HepG2 (cell line): ENCODE measurements at regions not wholly inside any gene's neighbourhood (a gene's known extent, or its start where the extent isn't known, plus 50 kb on each side); places are given as distances from the start of the nearest gene placed in this dataset.

ENCODE experiments used
- ATAC-seq: fragments of 200-7000 bp; cut with Tn5 transposase; 3 replicates; pipeline ENCODE4 v1.9.1; 2020; ENCODE audit warnings: mild to moderate bottlenecking, moderate library complexity
- BruUV-seq: library from RNA; stranded (reverse); fragments of 400-500 nt; replicated peaks from 2 replicates; lab custom pipeline; 2021; lab: Mats Ljungman, UMichigan
- CTCF ChIA-PET: fragments of 300-600 bp; formaldehyde crosslinking; extraction: SDS; loops from one replicate; lab custom pipeline; 2021; ENCODE audit warnings: low total read pairs, inconsistent platforms, low intra/inter-chr PET ratio; lab: Yijun Ruan, JAX
- POLR2A ChIA-PET: fragments of 350-600 bp; sonication (Branson Sonifier 250); formaldehyde crosslinking; loops from one replicate; lab custom pipeline; 2020; ENCODE audit warnings: antibody characterized with exemption, inconsistent platforms; lab: Yijun Ruan, JAX
- DNase-seq: peaks from one replicate; pipeline ENCODE4 v3.0.0-alpha.2; 2015; ENCODE audit warnings: low spot score
- FAIRE-seq: peaks from 3 replicates; lab custom pipeline; 2011; peaks lifted over from hg19 to GRCh38; lab: Jason Lieb, UNC
- H2AFZ ChIP-seq: one replicate; pipeline ENCODE4 v1.6.1; 2011; ENCODE audit warnings: low read length, inconsistent platforms
- H3K27ac ChIP-seq: fragments of 300-600 bp; 3 replicates; pipeline ENCODE4 v1.8.0; 2011; ENCODE audit warnings: mixed run types, mild to moderate bottlenecking, mixed read lengths, low read length, inconsistent platforms; ENCODE audit not compliant: insufficient read depth; ENCODE audit errors: extremely low read length
- H3K27me3 ChIP-seq, 2 experiments: fragments of 200-600 bp in 1 of 2; 2 replicates in 1 of 2; 3 replicates in 1 of 2; pipeline versions ENCODE4 v1.6.0 to v1.8.0; 2011; ENCODE audit warnings: low read length in 2 of 2, mild to moderate bottlenecking in 2 of 2, moderate library complexity in 2 of 2, inconsistent platforms in 1 of 2; ENCODE audit not compliant: insufficient read depth in 2 of 2, control insufficient read depth in 1 of 2
- H3K36me3 ChIP-seq, 2 experiments: fragments of 200-600 bp in 1 of 2; replicated peaks in 1 of 2; 2 replicates in 1 of 2; 3 replicates in 1 of 2; pipeline versions ENCODE4 v1.5.1 to v1.8.0; 2011; ENCODE audit warnings: low read length in 2 of 2, inconsistent platforms in 1 of 2; ENCODE audit not compliant: insufficient read depth in 2 of 2, control insufficient read depth in 1 of 2
- H3K4me1 ChIP-seq: 2 replicates; pipeline ENCODE4 v1.5.1; 2012; ENCODE audit warnings: low read length, inconsistent platforms; ENCODE audit not compliant: insufficient read depth
- H3K4me2 ChIP-seq: 2 replicates; pipeline ENCODE4 v1.6.0; 2011; ENCODE audit warnings: low read depth, low read length, inconsistent platforms
- H3K4me3 ChIP-seq, 3 experiments: fragments of 200-600 bp in 1 of 3; sonication (generic), shearing (Covaris generic) in 1 of 3; replicated peaks in 1 of 3; 2 replicates each; pipeline ENCODE4 v1.5.1; 2011 to 2016; ENCODE audit warnings: low read length in 3 of 3, inconsistent platforms in 2 of 3, low read depth in 2 of 3, mild to moderate bottlenecking in 2 of 3, control low read depth in 1 of 3, mixed read lengths in 1 of 3; ENCODE audit not compliant: insufficient read depth in 1 of 3
- H3K79me2 ChIP-seq: one replicate; pipeline ENCODE4 v1.6.1; 2011; ENCODE audit warnings: low read length, inconsistent platforms; ENCODE audit not compliant: insufficient read depth
- H3K9ac ChIP-seq: 2 replicates; pipeline ENCODE4 v1.6.0; 2011; ENCODE audit warnings: mild to moderate bottlenecking, low read depth, low read length, inconsistent platforms; ENCODE audit not compliant: insufficient read depth
- H3K9me3 ChIP-seq: 2 replicates; pipeline ENCODE4 v1.5.1; 2012; ENCODE audit warnings: mild to moderate bottlenecking, low read length
- H4K20me1 ChIP-seq: 2 replicates; pipeline ENCODE4 v1.6.0; 2011; ENCODE audit warnings: inconsistent platforms, mild to moderate bottlenecking, low read length, moderate library complexity; ENCODE audit not compliant: insufficient read depth
- CEBPB ChIP-seq: IDR thresholded peaks from 2 replicates; pipeline ENCODE4 v1.6.1; 2011; ENCODE audit warnings: low read depth, low read length, improper control_type of control experiment, borderline replicate concordance
- CEBPG ChIP-seq: IDR thresholded peaks from 2 replicates; pipeline ENCODE4 v1.6.1; 2016
- DNMT3B ChIP-seq: conservative IDR thresholded peaks from 2 replicates; pipeline ENCODE4 v1.6.1; 2016; ENCODE audit warnings: missing biosample characterization, control low read depth
- FOXA3 ChIP-seq: IDR thresholded peaks from 2 replicates; pipeline ENCODE4 v1.6.1; 2016; ENCODE audit warnings: missing genetic modification reagents, missing compliant biosample characterization
- GABPA ChIP-seq, 2 experiments: IDR thresholded peaks; 2 replicates each; pipeline ENCODE4 v1.6.1; 2011 to 2016; ENCODE audit warnings: low read depth in 2 of 2, low read length in 1 of 2, missing biosample characterization in 1 of 2, missing genetic modification characterization in 1 of 2
- HNRNPUL1 ChIP-seq: fragments of 200-400 bp; formaldehyde crosslinking; IDR thresholded peaks from 2 replicates; pipeline ENCODE4 v1.6.1; 2017; ENCODE audit warnings: low read depth, mild to moderate bottlenecking, low read length, moderate library complexity
- IRX3 ChIP-seq: sonication (generic); formaldehyde crosslinking; IDR thresholded peaks from 2 replicates; pipeline ENCODE4 v1.8.1; 2023; ENCODE audit warnings: mild to moderate bottlenecking, low read depth, missing genetic modification reagents, borderline replicate concordance
- ZNF331 ChIP-seq: sonication (generic); formaldehyde crosslinking; IDR thresholded peaks from 2 replicates; pipeline ENCODE4 v1.4.0; 2020; ENCODE audit warnings: missing genetic modification reagents
- WGBS: methylation state at CpG from one replicate; pipeline ENCODE4 v1.1.6; 2017; ENCODE audit warnings: low lambda C conversion rate; 5-methylcytosine and 5-hydroxymethylcytosine counted together
- in situ Hi-C: cut with HindIII; loops from 2 replicates; pipeline ENCODE4 v1.10.0; 2017; ENCODE audit warnings: low pct_unique_long_range_greater_than_20kb; ENCODE audit not compliant: extremely low pct_ligation_motif_present
- intact Hi-C: fragments of 100-400 bp; cut with micrococcal nuclease; formaldehyde crosslinking; loops from one replicate; pipeline ENCODE4 v1.10.0; 2022; ENCODE audit not compliant: unreplicated experiment
- TF ChIP-seq, protein P1 (sequence below): IDR thresholded peaks from 2 replicates; pipeline ENCODE4 v1.4.0; 2020; ENCODE audit warnings: mild to moderate bottlenecking, missing genetic modification reagents

DNA sequence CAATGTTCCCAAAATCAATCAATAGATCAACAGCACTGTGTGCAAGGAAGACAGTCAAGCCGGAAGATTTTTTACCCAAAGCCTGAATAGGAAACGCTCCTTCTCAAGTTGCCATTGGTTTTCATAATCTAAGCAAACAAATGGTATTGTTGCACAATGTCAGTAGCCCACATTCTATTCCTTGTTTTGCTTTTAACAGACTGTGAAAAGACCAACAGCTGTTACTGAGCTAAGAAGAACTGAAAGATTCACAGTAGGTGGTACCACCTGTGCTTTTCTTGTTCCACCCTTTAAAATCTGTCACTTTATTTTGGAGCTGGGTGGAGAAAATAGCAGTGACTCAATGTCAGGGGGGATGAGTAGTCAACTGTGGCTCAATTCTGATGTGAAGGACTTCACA lies 357.5 kb upstream of the CADM2 start:
- H3K9me3 ChIP-seq = no peaks in the 10 kb centered on the region
- H3K4me3 ChIP-seq = no peak overlapping the region
- ChIA-PET POLR2A (no interaction called here), CTCF (no interaction called here)
- H3K27me3 ChIP-seq = no peaks in the 10 kb centered on the region
- BruUV-seq = no TSS peak
- in situ Hi-C loops = no loop called here
- H3K79me2 ChIP-seq = no peaks in the 10 kb centered on the region
- no peaks in the 10 kb centered on the region for H3K4me1 ChIP-seq
- intact Hi-C loops = no loop called here
- no peak overlapping the region for H2AFZ ChIP-seq
- DNase-seq = peak; percentile 23
- no peaks in the 10 kb centered on the region for H3K36me3 ChIP-seq
- FAIRE-seq = no peak
- no peak overlapping the region for H3K9ac ChIP-seq
- TF ChIP-seq, protein P1, sequence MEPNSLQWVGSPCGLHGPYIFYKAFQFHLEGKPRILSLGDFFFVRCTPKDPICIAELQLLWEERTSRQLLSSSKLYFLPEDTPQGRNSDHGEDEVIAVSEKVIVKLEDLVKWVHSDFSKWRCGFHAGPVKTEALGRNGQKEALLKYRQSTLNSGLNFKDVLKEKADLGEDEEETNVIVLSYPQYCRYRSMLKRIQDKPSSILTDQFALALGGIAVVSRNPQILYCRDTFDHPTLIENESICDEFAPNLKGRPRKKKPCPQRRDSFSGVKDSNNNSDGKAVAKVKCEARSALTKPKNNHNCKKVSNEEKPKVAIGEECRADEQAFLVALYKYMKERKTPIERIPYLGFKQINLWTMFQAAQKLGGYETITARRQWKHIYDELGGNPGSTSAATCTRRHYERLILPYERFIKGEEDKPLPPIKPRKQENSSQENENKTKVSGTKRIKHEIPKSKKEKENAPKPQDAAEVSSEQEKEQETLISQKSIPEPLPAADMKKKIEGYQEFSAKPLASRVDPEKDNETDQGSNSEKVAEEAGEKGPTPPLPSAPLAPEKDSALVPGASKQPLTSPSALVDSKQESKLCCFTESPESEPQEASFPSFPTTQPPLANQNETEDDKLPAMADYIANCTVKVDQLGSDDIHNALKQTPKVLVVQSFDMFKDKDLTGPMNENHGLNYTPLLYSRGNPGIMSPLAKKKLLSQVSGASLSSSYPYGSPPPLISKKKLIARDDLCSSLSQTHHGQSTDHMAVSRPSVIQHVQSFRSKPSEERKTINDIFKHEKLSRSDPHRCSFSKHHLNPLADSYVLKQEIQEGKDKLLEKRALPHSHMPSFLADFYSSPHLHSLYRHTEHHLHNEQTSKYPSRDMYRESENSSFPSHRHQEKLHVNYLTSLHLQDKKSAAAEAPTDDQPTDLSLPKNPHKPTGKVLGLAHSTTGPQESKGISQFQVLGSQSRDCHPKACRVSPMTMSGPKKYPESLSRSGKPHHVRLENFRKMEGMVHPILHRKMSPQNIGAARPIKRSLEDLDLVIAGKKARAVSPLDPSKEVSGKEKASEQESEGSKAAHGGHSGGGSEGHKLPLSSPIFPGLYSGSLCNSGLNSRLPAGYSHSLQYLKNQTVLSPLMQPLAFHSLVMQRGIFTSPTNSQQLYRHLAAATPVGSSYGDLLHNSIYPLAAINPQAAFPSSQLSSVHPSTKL = 0 out of 2 replicates have a peak, but pooled peaks have one; percentile 45
- TF ChIP-seq CEBPG (CRISPR knock-in tag) (peak; percentile 74), GABPA (IDR thresholded peaks at IDR 0.05; ENCODE audit: low read depth, low read length) (no peak), GABPA (CRISPR knock-in tag; IDR thresholded peaks at IDR 0.05; ENCODE audit: low read depth) (0 out of 2 replicates have a peak, but pooled peaks have one; percentile 12), CEBPB (peak; percentile 89), DNMT3B (CRISPR knock-in tag) (no peak), ZNF331 (CRISPR knock-in tag) (peak; percentile 33; the same call in 1 of the 2 replicates), IRX3 (no peak), HNRNPUL1 (no peak), FOXA3 (CRISPR knock-in tag) (0 out of 2 replicates have a peak, but pooled peaks have one; percentile 29)
- no peaks in the 10 kb centered on the region for H4K20me1 ChIP-seq
- peak; percentile 65 for ATAC-seq
- H3K4me2 ChIP-seq = no peak overlapping the region
- 3% methylated on average over 2 of the region's 2 CpGs for WGBS
- no peak overlapping the region for H3K27ac ChIP-seq
